ENCODE measurements at regions not wholly inside any gene's neighbourhood (a gene's known extent, or its start where the extent isn't known, plus 50 kb on each side); places are given as distances from the start of the nearest gene placed in this dataset.

DNA sequence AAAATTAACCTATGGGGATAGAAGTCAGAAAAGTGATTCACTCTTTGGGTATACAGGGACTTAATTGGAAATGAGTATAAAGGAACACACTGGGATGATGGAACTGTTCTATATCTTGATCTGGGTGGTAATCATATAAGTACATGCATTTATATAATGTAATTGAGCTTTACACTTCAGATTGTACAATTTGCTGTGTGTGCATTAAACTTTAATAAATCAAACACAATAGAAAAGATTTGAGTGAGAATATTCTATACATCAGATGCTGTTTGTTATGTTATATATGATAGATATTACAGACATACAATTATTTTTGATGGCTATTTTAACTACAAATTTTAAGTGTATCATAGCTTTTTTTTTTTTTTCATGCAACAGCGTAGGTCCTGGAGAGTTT lies 860.2 kb upstream of the ARPP21 start:
- CTCF ChIA-PET, result interaction anchor here (0.6 kb wide), 1 partner anchor 341 kb away, joined by 3 read pairs; no protein-coding TSS in a partner anchor
- POLR2A ChIA-PET, result interaction anchor here (0.6 kb wide), 1 partner anchor 1119 kb away, joined by 4 read pairs; no protein-coding TSS in a partner anchor
- DNase-seq, result no peak

GRCh38 chr3:34780294-34780693 lies 859.0 kb upstream of the ARPP21 start:
- DNase-seq, result no peak
- Histone ChIP-seq H3K36me3 (ENCODE audit: control insufficient read depth in 4 of 4, insufficient read depth in 4 of 4, low read length in 3 of 4) (no peaks in the 10 kb centered on the region), H3K4me1 (ENCODE audit: control extremely low read depth in 1 of 4, control insufficient read depth in 4 of 4, insufficient read depth in 4 of 4, low read length in 3 of 4) (no peaks in the 10 kb centered on the region), H3K9me3 (ENCODE audit: control extremely low read depth in 1 of 5, control insufficient read depth in 4 of 5, insufficient read depth in 2 of 5, low read depth in 1 of 5, low read length in 4 of 5) (no peaks in the 10 kb centered on the region), H3K27me3 (replicated peaks in 2 of 5; ENCODE audit: control insufficient read depth in 4 of 5, insufficient read depth in 5 of 5, low read length in 4 of 5) (no peaks in the 10 kb centered on the region), H3K27ac (ENCODE audit: insufficient read depth in 1 of 2, low read depth in 1 of 2, low read length in 2 of 2, poor library complexity in 1 of 2, severe bottlenecking in 2 of 2) (no peak overlapping the region), H3K4me3 (ENCODE audit: control insufficient read depth in 1 of 7, extremely low read depth in 1 of 7, insufficient read depth in 4 of 7, low read depth in 2 of 7, low read length in 6 of 7) (no peak overlapping the region)
- WGBS (ENCODE audit: insufficient coverage), result 76% methylated on average over 4 of the region's 5 CpGs
- CTCF ChIA-PET, result no interaction called here
- POLR2A ChIA-PET, result no interaction called here

More for the DNA sequence above, 860.2 kb upstream of the ARPP21 start:
- no peaks in the 10 kb centered on the region for H3K27me3 ChIP-seq (replicated peaks in 2 of 5; ENCODE audit: control insufficient read depth in 4 of 5, insufficient read depth in 5 of 5, low read length in 4 of 5)
- no peaks in the 10 kb centered on the region for H3K36me3 ChIP-seq (ENCODE audit: control insufficient read depth in 4 of 4, insufficient read depth in 4 of 4, low read length in 3 of 4)
- H3K4me3 ChIP-seq (ENCODE audit: control insufficient read depth in 1 of 7, extremely low read depth in 1 of 7, insufficient read depth in 4 of 7, low read depth in 2 of 7, low read length in 6 of 7), result no peak overlapping the region
- H3K4me1 ChIP-seq (ENCODE audit: control extremely low read depth in 1 of 4, control insufficient read depth in 4 of 4, insufficient read depth in 4 of 4, low read length in 3 of 4), result no peaks in the 10 kb centered on the region
- no CpG with 5 or more reads among the region's 1 CpG for WGBS (ENCODE audit: insufficient coverage)
- no peaks in the 10 kb centered on the region for H3K9me3 ChIP-seq (ENCODE audit: control extremely low read depth in 1 of 5, control insufficient read depth in 4 of 5, insufficient read depth in 2 of 5, low read depth in 1 of 5, low read length in 4 of 5)
- H3K27ac ChIP-seq (ENCODE audit: insufficient read depth in 1 of 2, low read depth in 1 of 2, low read length in 2 of 2, poor library complexity in 1 of 2, severe bottlenecking in 2 of 2), result no peak overlapping the region

GRCh38 chr3:34780973-34781372 lies 858.4 kb upstream of the ARPP21 start:
- H3K27ac ChIP-seq (ENCODE audit: insufficient read depth in 1 of 2, low read depth in 1 of 2, low read length in 2 of 2, poor library complexity in 1 of 2, severe bottlenecking in 2 of 2), result no peak overlapping the region
- WGBS (ENCODE audit: insufficient coverage), result 80% methylated on average over 2 of the region's 4 CpGs
- POLR2A ChIA-PET, result no interaction called here
- H3K36me3 ChIP-seq (ENCODE audit: control insufficient read depth in 4 of 4, insufficient read depth in 4 of 4, low read length in 3 of 4), result no peaks in the 10 kb centered on the region
- no peaks in the 10 kb centered on the region for H3K27me3 ChIP-seq (replicated peaks in 2 of 5; ENCODE audit: control insufficient read depth in 4 of 5, insufficient read depth in 5 of 5, low read length in 4 of 5)
- no peak for DNase-seq
- CTCF ChIA-PET, result no interaction called here
- H3K9me3 ChIP-seq (ENCODE audit: control extremely low read depth in 1 of 5, control insufficient read depth in 4 of 5, insufficient read depth in 2 of 5, low read depth in 1 of 5, low read length in 4 of 5), result no peaks in the 10 kb centered on the region
- H3K4me3 ChIP-seq (ENCODE audit: control insufficient read depth in 1 of 7, extremely low read depth in 1 of 7, insufficient read depth in 4 of 7, low read depth in 2 of 7, low read length in 6 of 7), result no peak overlapping the region
- H3K4me1 ChIP-seq (ENCODE audit: control extremely low read depth in 1 of 4, control insufficient read depth in 4 of 4, insufficient read depth in 4 of 4, low read length in 3 of 4), result no peaks in the 10 kb centered on the region

DNA sequence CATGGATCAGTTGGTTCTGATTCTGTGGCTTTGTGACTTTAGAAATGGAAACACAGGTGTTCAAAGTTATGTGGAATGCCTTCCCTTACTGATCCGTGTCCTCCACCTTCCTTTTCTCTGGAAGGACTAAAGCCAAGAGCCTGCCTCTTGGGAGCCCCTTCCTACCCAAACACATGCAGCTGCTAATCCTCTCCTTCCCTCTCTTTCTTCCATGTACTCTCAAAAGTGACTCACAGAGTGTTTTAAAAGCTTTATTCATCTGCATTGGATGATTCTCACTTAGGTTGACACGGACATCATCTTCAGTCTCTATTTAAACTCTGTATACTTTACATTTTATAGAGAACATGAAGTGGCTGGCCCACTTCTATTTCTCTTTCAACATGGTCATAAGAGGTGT lies 856.5 kb upstream of the ARPP21 start:
- Histone ChIP-seq H3K4me3 (ENCODE audit: control insufficient read depth in 1 of 7, extremely low read depth in 1 of 7, insufficient read depth in 4 of 7, low read depth in 2 of 7, low read length in 6 of 7) (no peak overlapping the region), H3K9me3 (ENCODE audit: control extremely low read depth in 1 of 5, control insufficient read depth in 4 of 5, insufficient read depth in 2 of 5, low read depth in 1 of 5, low read length in 4 of 5) (no peaks in the 10 kb centered on the region), H3K4me1 (ENCODE audit: control extremely low read depth in 1 of 4, control insufficient read depth in 4 of 4, insufficient read depth in 4 of 4, low read length in 3 of 4) (no peaks in the 10 kb centered on the region), H3K27ac (ENCODE audit: insufficient read depth in 1 of 2, low read depth in 1 of 2, low read length in 2 of 2, poor library complexity in 1 of 2, severe bottlenecking in 2 of 2) (no peak overlapping the region), H3K36me3 (ENCODE audit: control insufficient read depth in 4 of 4, insufficient read depth in 4 of 4, low read length in 3 of 4) (no peaks in the 10 kb centered on the region), H3K27me3 (replicated peaks in 2 of 5; ENCODE audit: control insufficient read depth in 4 of 5, insufficient read depth in 5 of 5, low read length in 4 of 5) (no peaks in the 10 kb centered on the region)
- DNase-seq, result no peak
- WGBS (ENCODE audit: insufficient coverage), result no CpG with 5 or more reads among the region's 2 CpGs
- ChIA-PET POLR2A (no interaction called here), CTCF (interaction anchor here (0.8 kb wide), 1 partner anchor 14 kb away, joined by 3 read pairs; no protein-coding TSS in a partner anchor)

- no peak overlapping the region for H3K4me3 ChIP-seq (ENCODE audit: control insufficient read depth in 1 of 7, extremely low read depth in 1 of 7, insufficient read depth in 4 of 7, low read depth in 2 of 7, low read length in 6 of 7)
- H3K36me3 ChIP-seq (ENCODE audit: control insufficient read depth in 4 of 4, insufficient read depth in 4 of 4, low read length in 3 of 4), result no peaks in the 10 kb centered on the region
- H3K9me3 ChIP-seq (ENCODE audit: control extremely low read depth in 1 of 5, control insufficient read depth in 4 of 5, insufficient read depth in 2 of 5, low read depth in 1 of 5, low read length in 4 of 5), result no peaks in the 10 kb centered on the region
- ChIA-PET POLR2A (no interaction called here), CTCF (no interaction called here)
- no peaks in the 10 kb centered on the region for H3K27me3 ChIP-seq (replicated peaks in 2 of 5; ENCODE audit: control insufficient read depth in 4 of 5, insufficient read depth in 5 of 5, low read length in 4 of 5)
- H3K27ac ChIP-seq (ENCODE audit: insufficient read depth in 1 of 2, low read depth in 1 of 2, low read length in 2 of 2, poor library complexity in 1 of 2, severe bottlenecking in 2 of 2), result no peak overlapping the region
- DNase-seq, result no peak
- no peaks in the 10 kb centered on the region for H3K4me1 ChIP-seq (ENCODE audit: control extremely low read depth in 1 of 4, control insufficient read depth in 4 of 4, insufficient read depth in 4 of 4, low read length in 3 of 4)
Measured at GRCh38 chr3:34783876-34784275, 855.4 kb upstream of the ARPP21 start.

GRCh38 chr3:34793057-34793456 lies 846.3 kb upstream of the ARPP21 start:
- ChIA-PET CTCF (interaction anchor here (0.7 kb wide), 1 partner anchor 756 kb away, joined by 3 read pairs; no protein-coding TSS in a partner anchor), POLR2A (no interaction called here)
- no peaks in the 10 kb centered on the region for H3K9me3 ChIP-seq (ENCODE audit: control extremely low read depth in 1 of 5, control insufficient read depth in 4 of 5, insufficient read depth in 2 of 5, low read depth in 1 of 5, low read length in 4 of 5)
- H3K4me1 ChIP-seq (ENCODE audit: control extremely low read depth in 1 of 4, control insufficient read depth in 4 of 4, insufficient read depth in 4 of 4, low read length in 3 of 4), result no peaks in the 10 kb centered on the region
- H3K4me3 ChIP-seq (ENCODE audit: control insufficient read depth in 1 of 7, extremely low read depth in 1 of 7, insufficient read depth in 4 of 7, low read depth in 2 of 7, low read length in 6 of 7), result no peak overlapping the region
- DNase-seq, result no peak
- H3K27me3 ChIP-seq (replicated peaks in 2 of 5; ENCODE audit: control insufficient read depth in 4 of 5, insufficient read depth in 5 of 5, low read length in 4 of 5), result peaks cover 0 to 2% (median 0%) of the 10 kb centered on the region in 5 experiments
- H3K27ac ChIP-seq (ENCODE audit: insufficient read depth in 1 of 2, low read depth in 1 of 2, low read length in 2 of 2, poor library complexity in 1 of 2, severe bottlenecking in 2 of 2), result no peak overlapping the region
- H3K36me3 ChIP-seq (ENCODE audit: control insufficient read depth in 4 of 4, insufficient read depth in 4 of 4, low read length in 3 of 4), result no peaks in the 10 kb centered on the region
- 100% methylated on average over 1 of the region's 1 CpG for WGBS (ENCODE audit: insufficient coverage)

GRCh38 chr3:34807611-34808010 lies 831.7 kb upstream of the ARPP21 start:
- no peaks in the 10 kb centered on the region for H3K27me3 ChIP-seq (replicated peaks in 2 of 5; ENCODE audit: control insufficient read depth in 4 of 5, insufficient read depth in 5 of 5, low read length in 4 of 5)
- CTCF ChIA-PET, result no interaction called here
- WGBS (ENCODE audit: insufficient coverage), result no CpG with 5 or more reads among the region's 1 CpG
- POLR2A ChIA-PET, result no interaction called here
- no peaks in the 10 kb centered on the region for H3K4me1 ChIP-seq (ENCODE audit: control extremely low read depth in 1 of 4, control insufficient read depth in 4 of 4, insufficient read depth in 4 of 4, low read length in 3 of 4)
- H3K27ac ChIP-seq (ENCODE audit: insufficient read depth in 1 of 2, low read depth in 1 of 2, low read length in 2 of 2, poor library complexity in 1 of 2, severe bottlenecking in 2 of 2), result no peak overlapping the region
- no peaks in the 10 kb centered on the region for H3K9me3 ChIP-seq (ENCODE audit: control extremely low read depth in 1 of 5, control insufficient read depth in 4 of 5, insufficient read depth in 2 of 5, low read depth in 1 of 5, low read length in 4 of 5)
- H3K4me3 ChIP-seq (ENCODE audit: control insufficient read depth in 1 of 7, extremely low read depth in 1 of 7, insufficient read depth in 4 of 7, low read depth in 2 of 7, low read length in 6 of 7), result no peak overlapping the region
- H3K36me3 ChIP-seq (ENCODE audit: control insufficient read depth in 4 of 4, insufficient read depth in 4 of 4, low read length in 3 of 4), result no peaks in the 10 kb centered on the region
- DNase-seq, result no peak
